ENCODE measurements at regions not wholly inside any gene's neighbourhood (a gene's known extent, or its start where the extent isn't known, plus 50 kb on each side); places are given as distances from the start of the nearest gene placed in this dataset.

- Histone ChIP-seq H3K4me1 (no peaks in the 10 kb centered on the region), H3K36me3 (no peaks in the 10 kb centered on the region), H3K27me3 (no peaks in the 10 kb centered on the region), H3K4me3 (no peak overlapping the region), H3K9me3 (no peaks in the 10 kb centered on the region), H3K27ac (no peak overlapping the region)
- WGBS, 2 donors: 46 to 61% methylated on average over 2 of the region's 2 CpGs
- no peak for TF ChIP-seq CTCF (IDR thresholded peaks at IDR 0.05)
- DNase-seq: no peak
- ATAC-seq: no peak
- intact Hi-C loops (cut with DNase I): no loop called here
- FAIRE-seq: no peak
Measured at GRCh38 chr13:65470781-65471180, 1759.4 kb downstream of the PCDH9 start.

- no peak for DNase-seq
- H3K27ac ChIP-seq: no peak overlapping the region
- H3K9me3 ChIP-seq: no peaks in the 10 kb centered on the region
- no peaks in the 10 kb centered on the region for H3K36me3 ChIP-seq
- no peak for FAIRE-seq
- no peaks in the 10 kb centered on the region for H3K4me1 ChIP-seq
- H3K4me3 ChIP-seq: no peak overlapping the region
- no peaks in the 10 kb centered on the region for H3K27me3 ChIP-seq
- intact Hi-C loops (cut with DNase I): no loop called here
- no peak for ATAC-seq
- no peak for TF ChIP-seq CTCF (IDR thresholded peaks at IDR 0.05)
Measured at GRCh38 chr13:65468628-65469027, 1761.5 kb downstream of the PCDH9 start.

- 75 to 76% methylated on average over 6 of the region's 6 CpGs for WGBS, 2 donors
- no peaks in the 10 kb centered on the region for H3K36me3 ChIP-seq
- DNase-seq: no peak
- FAIRE-seq: no peak
- no peak for TF ChIP-seq CTCF (IDR thresholded peaks at IDR 0.05)
- ATAC-seq: no peak
- no peak overlapping the region for H3K27ac ChIP-seq
- H3K4me3 ChIP-seq: no peak overlapping the region
- no peaks in the 10 kb centered on the region for H3K9me3 ChIP-seq
- no peaks in the 10 kb centered on the region for H3K27me3 ChIP-seq
- intact Hi-C loops (cut with DNase I): no loop called here
- H3K4me1 ChIP-seq: no peaks in the 10 kb centered on the region
Measured at GRCh38 chr13:65461590-65461989, 1768.5 kb downstream of the PCDH9 start.

- no peak for TF ChIP-seq CTCF (IDR thresholded peaks at IDR 0.05)
- intact Hi-C loops (cut with DNase I): no loop called here
- Histone ChIP-seq H3K4me1 (no peaks in the 10 kb centered on the region), H3K27me3 (no peaks in the 10 kb centered on the region), H3K4me3 (no peak overlapping the region), H3K27ac (no peak overlapping the region), H3K9me3 (no peaks in the 10 kb centered on the region), H3K36me3 (no peaks in the 10 kb centered on the region)
- DNase-seq: no peak
- FAIRE-seq: no peak
- no peak for ATAC-seq
- 77 to 78% methylated on average over 1 of the region's 1 CpG for WGBS, 2 donors
Measured at GRCh38 chr13:65460136-65460535, 1770.0 kb downstream of the PCDH9 start.

GRCh38 chr13:65456150-65456912 is 1773.8 kb downstream of the PCDH9 start:
- Histone ChIP-seq H3K27ac (no peak overlapping the region), H3K4me1 (no peaks in the 10 kb centered on the region), H3K36me3 (no peaks in the 10 kb centered on the region), H3K27me3 (no peaks in the 10 kb centered on the region), H3K9me3 (no peaks in the 10 kb centered on the region), H3K4me3 (no peak overlapping the region)
- 55 to 64% methylated on average over 5 of the region's 5 CpGs for WGBS, 2 donors
- no peak for FAIRE-seq
- ATAC-seq: no peak
- DNase-seq: no peak
- intact Hi-C loops (cut with DNase I): no loop called here
- TF ChIP-seq CTCF (IDR thresholded peaks at IDR 0.05): no peak

Data from pancreas (tissue), 10 donors.